MG63 (cell line): ENCODE measurements at regions not wholly inside any gene's neighbourhood (a gene's known extent, or its start where the extent isn't known, plus 50 kb on each side); places are given as distances from the start of the nearest gene placed in this dataset.

Experiments
- DNase-seq: peaks from one replicate; pipeline ENCODE4 v3.0.0-alpha.2; 2020
- H3K27me3 ChIP-seq: fragments of 250-450 bp; sonication (Bioruptor Pico); 2 replicates; pipeline ENCODE4 v1.5.1; 2020; ENCODE audit warnings: mild to moderate bottlenecking, moderate library complexity
- H3K36me3 ChIP-seq: fragments of 250-450 bp; sonication (Bioruptor Pico); 2 replicates; pipeline ENCODE4 v1.5.1; 2020; ENCODE audit warnings: mild to moderate bottlenecking, moderate library complexity
- H3K4me3 ChIP-seq: fragments of 250-450 bp; sonication (Bioruptor Pico); 2 replicates; pipeline ENCODE4 v1.5.1; 2020; ENCODE audit warnings: mild to moderate bottlenecking, moderate library complexity
- H3K9me3 ChIP-seq: fragments of 250-450 bp; sonication (Bioruptor Pico); 2 replicates; pipeline ENCODE4 v1.5.1; 2020; ENCODE audit warnings: mild to moderate bottlenecking, moderate library complexity

DNA sequence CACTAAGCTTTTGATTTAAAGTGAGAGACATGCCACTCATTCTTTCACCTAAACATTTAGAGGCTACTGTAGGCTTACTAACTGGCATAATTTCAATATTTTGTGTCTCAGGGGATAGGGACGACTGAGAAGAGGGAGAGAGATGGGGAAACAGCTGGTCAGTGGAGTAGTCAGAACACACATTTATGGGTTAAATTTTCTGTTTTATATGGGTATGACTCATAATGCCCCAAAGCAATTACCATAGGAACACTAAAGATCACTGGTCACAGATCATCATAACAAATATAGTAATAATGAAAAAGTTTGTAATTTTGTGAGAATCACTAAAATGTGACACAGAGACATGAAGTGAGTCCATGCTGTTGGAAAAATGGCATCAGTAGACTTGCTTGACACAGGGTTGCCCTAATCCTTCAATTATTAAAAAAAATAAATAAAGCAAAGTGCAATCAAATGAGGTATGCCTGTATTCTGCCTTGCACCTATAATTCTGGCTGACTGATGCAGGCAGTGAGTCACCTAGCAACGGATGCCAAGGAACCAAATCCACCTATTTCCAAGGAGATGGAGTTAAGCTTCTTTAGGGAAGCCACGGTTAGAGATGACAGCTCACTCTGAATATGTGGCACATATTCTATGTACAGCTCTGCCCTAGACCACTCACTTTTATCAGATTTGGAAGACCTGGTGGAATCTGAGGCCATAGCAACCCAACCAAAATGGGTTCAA lies 166.1 kb downstream of the MARCHF11 start:
- H3K36me3 ChIP-seq: no peaks in the 10 kb centered on the region
- no peaks in the 10 kb centered on the region for H3K27me3 ChIP-seq
- H3K4me3 ChIP-seq: no peak overlapping the region
- H3K9me3 ChIP-seq: peaks cover 13% of the 10 kb centered on the region
- peak; percentile 56 for DNase-seq

DNA sequence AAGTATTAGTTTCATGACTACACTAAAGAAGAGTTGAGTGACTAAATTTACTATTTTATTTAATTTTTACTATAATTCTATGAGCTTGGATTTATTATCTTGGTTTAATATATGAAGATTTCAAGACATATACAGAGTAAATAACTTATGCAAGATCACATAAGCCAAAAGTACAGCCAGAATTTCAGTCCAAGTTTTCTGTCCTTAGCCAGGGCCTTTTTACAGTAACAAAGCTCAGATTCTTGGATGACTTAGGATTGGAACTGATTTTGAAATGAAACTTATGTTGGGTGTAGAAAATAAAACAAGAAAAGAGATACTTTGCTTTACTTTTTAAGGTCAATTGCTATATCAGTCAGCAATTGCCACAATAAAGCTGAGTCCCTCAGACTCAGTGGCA lies 170.3 kb downstream of the MARCHF11 start:
- DNase-seq: no peak
- Histone ChIP-seq H3K36me3 (no peaks in the 10 kb centered on the region), H3K27me3 (no peaks in the 10 kb centered on the region), H3K4me3 (no peak overlapping the region), H3K9me3 (peaks cover 13% of the 10 kb centered on the region)

DNA sequence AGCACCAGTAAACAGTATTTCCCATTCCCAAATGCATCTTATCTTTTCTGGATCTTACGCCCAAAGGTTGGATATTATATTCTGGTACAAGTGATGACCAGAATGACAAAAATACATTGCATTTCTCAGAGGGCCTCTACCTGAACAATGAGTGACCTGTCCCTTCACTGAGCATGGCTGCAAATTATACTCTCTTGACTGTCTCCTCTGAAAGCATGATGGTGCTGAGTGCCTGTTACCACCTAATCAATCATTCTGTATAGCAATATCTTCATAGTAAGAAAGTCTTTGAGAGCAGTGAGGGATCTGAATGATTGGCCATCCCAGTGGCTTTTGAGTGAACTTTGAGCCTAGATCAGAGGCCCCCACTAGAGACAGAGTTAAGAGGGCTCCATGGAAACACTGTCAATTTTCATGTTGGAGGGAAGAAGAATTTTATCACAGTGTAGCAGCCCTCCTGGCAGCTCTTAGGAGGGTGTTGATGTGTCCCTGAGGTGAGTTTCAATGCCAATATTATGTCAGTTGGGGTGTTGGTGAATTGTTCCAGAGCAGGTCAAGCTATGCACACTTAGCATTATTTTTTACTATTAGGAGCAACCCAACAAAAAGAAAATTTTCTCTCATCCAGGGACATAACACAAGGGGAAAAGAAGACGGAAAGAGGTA lies 171.7 kb downstream of the MARCHF11 start:
- DNase-seq: no peak
- Histone ChIP-seq H3K36me3 (no peaks in the 10 kb centered on the region), H3K4me3 (no peak overlapping the region), H3K27me3 (no peaks in the 10 kb centered on the region), H3K9me3 (peaks cover 13% of the 10 kb centered on the region)

DNA sequence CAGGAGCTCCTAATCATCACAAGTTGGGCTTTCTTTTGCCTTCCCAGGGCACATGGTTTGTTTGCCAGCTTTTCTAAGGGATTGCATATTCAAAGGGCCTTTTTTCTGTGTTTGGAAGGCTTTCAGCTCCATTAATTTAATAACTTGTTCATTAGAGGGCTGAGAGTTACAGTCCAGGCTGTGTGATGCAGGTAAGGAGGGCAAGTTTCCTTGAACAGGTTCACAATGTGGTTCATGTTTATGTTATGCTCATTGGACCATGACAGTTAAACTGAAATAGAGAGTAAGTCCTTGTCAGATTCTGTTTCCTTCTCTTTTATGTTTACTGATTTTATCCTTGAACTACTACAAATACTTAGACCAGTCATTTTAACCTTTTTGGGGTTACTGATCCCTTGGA lies 174.4 kb downstream of the MARCHF11 start:
- no peaks in the 10 kb centered on the region for H3K27me3 ChIP-seq
- H3K9me3 ChIP-seq: peaks cover 13% of the 10 kb centered on the region
- H3K36me3 ChIP-seq: no peaks in the 10 kb centered on the region
- DNase-seq: no peak
- H3K4me3 ChIP-seq: no peak overlapping the region

DNA sequence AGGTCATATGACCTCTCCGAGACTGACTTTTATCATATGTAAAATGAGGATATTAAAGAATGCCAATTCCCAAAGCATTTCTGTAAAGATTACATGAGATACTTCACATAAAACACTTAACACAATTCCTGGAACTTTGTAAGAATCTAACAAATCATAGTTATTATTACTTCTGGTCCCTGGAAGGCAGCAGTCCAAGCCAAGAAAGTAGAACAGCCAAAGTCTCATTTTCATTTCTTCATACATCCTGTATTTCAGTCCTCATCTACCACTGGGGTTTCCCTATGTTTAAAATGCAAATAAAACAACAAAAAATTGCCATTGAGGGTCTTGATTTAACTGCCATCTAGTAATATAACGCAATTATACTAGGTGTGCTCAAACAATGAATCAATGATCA lies 179.5 kb downstream of the MARCHF11 start:
- Histone ChIP-seq H3K4me3 (no peak overlapping the region), H3K27me3 (no peaks in the 10 kb centered on the region), H3K9me3 (no peaks in the 10 kb centered on the region), H3K36me3 (no peaks in the 10 kb centered on the region)
- no peak for DNase-seq

DNA sequence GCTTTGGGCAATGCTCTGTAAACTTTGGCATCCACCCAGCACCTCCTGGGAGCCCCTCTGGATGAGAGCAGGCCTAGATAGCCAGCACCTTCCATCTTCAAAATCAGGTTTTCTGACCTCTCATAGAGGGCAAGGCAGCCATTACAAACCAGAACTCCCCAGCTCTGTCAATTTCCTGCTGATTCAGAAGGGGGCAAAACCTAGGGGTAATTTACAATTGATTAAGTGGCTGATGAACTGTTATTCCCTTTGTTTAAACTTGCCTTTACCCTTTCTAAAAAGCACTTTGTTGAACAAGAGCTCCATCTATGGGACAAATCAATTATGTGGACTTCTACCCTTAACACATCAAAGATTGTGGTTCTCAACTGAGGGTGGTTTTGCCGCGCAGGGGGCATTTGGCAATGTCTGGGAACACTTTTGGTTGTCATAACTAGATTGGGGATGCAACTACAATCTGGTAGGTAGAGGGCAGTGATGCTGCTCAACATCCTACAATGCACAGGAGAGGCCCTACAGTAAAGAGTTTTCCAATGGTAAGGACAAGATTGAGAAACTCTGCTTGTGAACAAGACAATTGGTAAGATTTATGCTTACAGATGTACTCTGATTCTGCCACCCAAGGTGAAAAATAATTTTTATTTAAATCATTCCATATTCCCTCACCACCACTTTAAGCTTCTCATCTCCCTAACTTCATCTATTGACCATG lies 184.1 kb downstream of the MARCHF11 start:
- Histone ChIP-seq H3K36me3 (no peaks in the 10 kb centered on the region), H3K27me3 (no peaks in the 10 kb centered on the region), H3K9me3 (peaks cover 25% of the 10 kb centered on the region), H3K4me3 (no peak overlapping the region)
- DNase-seq: peak; percentile 9

DNA sequence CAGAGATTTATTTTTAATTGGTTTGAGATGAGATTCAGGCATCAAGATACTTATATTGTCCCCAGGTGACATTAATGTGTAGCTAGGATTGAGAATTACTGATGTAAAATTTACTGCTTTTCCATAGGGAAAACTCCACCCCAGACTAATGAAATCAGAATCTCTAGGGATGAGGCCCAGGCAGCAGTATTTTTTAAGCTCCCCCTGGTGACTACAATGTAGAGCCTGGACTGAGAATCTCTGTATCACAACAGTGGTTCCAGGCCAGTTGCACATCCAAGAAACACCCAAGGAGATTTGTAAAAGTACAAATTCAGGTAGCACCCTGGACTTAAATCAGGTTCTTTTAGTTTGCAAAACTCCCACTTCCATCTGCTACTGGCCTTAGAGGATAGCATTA lies 185.7 kb downstream of the MARCHF11 start:
- Histone ChIP-seq H3K36me3 (no peaks in the 10 kb centered on the region), H3K9me3 (peaks cover 25% of the 10 kb centered on the region), H3K4me3 (no peak overlapping the region), H3K27me3 (no peaks in the 10 kb centered on the region)
- DNase-seq: no peak

DNA sequence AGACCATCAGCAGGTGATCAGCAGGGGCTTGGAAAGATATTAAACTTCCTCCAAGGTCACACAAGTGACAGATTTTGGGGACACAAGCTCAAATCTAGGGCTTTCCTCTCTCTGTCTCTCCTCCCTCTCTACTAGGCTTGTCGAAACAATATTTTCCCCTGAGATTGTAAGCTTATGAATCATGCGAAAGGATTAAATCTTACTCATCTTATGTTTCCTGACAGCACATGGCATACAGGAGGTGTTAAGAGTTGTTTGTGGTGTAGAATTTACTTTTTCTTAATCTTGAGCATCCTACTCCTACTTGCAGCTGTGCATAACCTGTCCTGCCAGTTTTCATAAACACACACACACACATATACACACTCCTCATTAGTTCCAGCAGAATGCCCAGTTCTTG lies 186.3 kb downstream of the MARCHF11 start:
- Histone ChIP-seq H3K9me3 (peaks cover 25% of the 10 kb centered on the region), H3K27me3 (no peaks in the 10 kb centered on the region), H3K36me3 (no peaks in the 10 kb centered on the region), H3K4me3 (no peak overlapping the region)
- DNase-seq: no peak

DNA sequence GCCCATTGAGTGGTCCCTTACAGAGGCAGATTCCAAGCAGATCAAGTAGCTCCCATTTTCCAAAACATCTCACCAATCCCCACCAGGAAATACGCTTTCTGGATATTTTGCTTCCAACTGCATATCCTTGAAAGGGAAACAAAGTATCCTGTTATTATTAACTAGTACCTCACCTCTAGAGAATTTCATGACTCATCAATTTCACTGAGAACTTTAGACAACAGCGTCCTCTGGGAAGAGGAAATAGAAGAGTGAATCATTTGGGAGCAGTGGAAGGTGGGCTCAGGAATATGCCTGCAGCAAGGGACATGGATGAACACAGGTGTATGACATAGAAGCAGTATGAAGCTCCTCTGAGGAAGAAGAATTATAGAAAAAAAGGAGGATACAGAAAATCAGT lies 186.7 kb downstream of the MARCHF11 start:
- Histone ChIP-seq H3K9me3 (peaks cover 25% of the 10 kb centered on the region), H3K4me3 (no peak overlapping the region), H3K27me3 (no peaks in the 10 kb centered on the region), H3K36me3 (no peaks in the 10 kb centered on the region)
- no peak for DNase-seq

DNA sequence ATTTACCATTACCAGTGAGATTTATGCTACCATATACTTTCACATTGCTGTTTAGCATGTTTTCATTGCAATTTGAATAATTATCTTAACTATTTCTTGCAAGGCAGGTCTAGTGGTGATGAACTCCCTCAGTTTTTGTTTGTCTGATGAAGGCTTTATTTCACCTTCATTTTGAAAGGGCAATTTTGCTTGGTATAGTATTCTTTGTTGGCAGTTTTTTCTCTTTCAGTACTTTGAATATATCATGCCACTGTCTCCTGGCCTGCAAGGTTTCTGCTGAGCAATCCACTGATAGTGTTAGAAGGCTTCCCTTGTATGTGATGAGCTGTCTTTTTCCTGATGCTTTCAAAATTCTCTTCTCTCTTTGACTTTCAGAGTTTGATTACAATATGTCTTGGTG lies 188.0 kb downstream of the MARCHF11 start:
- Histone ChIP-seq H3K9me3 (peaks cover 25% of the 10 kb centered on the region), H3K27me3 (no peaks in the 10 kb centered on the region), H3K4me3 (no peak overlapping the region), H3K36me3 (no peaks in the 10 kb centered on the region)
- no peak for DNase-seq
